Hematopoietic multipotent progenitor cell (in vitro differentiated cells): ENCODE measurements at regions not wholly inside any gene's neighbourhood (a gene's known extent, or its start where the extent isn't known, plus 50 kb on each side); places are given as distances from the start of the nearest gene placed in this dataset.
"Not testable (repeated sequence)": the region's sequence is repeated elsewhere in the genome, so short reads cannot be mapped to it uniquely, and the experiment has no call there.

Experiments
- DNase-seq, 3 donors: peaks; one replicate each; pipeline ENCODE4 v3.0.0-alpha.2; 2011 to 2015; ENCODE audit warnings: low read depth in 2 of 3, low spot score in 2 of 3

DNA sequence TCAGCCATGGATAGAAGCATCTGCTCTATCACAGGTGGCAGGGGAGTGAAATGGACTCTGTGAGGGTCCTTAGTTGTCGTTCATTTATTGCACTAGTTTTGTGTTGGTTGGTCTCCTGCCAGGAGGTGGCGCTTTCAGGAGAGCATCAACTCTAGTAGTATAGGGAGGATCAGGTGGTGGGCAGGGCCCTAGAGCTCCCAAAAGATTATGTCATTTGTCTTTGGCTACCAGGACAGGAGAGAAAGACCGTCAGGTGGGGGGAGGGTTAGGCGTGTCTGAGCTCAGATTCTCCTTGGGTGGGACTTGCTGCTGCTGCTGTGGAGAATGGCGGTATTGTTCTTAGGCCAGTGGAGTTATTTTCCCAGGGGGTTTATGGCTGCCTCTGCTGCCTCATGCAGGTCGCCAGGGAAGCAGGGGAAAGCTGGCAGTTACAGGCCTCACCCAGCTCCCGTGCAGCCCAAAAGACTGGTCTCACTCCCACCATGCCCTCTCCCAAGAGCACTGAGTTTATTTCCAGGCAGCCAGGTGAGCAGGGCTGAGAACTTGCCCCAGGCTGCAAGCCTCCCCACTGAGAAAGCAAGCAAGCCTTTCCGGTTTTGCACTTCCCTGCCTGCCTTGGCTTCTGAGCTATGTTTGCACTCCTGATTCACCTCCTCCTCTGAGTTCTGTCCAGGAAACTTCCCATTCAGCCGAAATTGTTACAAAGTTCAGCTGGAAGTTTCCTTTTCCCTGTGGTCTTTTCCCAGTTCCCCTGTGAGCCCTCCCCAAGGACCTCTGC is 317.3 kb downstream of the TAF11L14 start:
- DNase-seq: no peak

DNA sequence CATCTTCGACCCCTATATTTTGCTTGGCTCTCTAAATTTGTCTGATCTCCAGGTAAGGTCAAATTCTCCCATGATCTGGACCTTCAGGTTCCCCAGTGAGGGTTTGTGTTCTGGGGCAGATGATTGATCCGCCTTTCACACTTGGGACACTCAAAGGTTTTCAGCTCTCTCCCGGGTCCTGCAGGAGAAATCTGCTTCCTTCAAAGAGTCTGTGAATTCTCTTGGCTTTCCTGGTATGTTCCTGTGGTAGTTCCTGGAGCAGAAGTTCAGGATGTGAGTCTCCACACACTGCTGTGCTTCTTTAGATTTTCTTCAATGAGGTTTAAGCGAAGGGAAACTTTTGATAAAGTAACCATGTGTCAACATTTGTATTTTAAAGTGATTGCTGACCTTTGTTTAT is 318.0 kb downstream of the TAF11L14 start:
- DNase-seq: no peak

DNA sequence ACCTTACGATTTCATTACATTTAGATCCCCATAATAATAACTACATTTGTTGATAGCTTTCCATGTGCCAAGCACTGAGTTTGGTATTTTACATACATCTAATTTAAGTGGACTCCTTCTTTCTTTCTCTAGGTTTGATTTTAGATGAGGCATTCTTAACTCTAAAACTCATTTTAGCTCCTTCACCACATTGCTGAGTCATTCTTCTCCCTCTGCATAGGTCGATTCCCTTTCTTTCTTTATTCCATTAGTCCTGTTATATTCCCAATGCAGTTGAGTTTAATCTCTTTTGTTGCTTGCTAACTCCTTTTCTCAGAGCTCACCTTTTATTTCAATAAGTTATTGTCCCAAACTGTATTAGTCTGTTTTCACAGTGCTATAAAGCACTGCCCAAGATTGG is 329.8 kb downstream of the TAF11L14 start:
- DNase-seq: no peak

DNA sequence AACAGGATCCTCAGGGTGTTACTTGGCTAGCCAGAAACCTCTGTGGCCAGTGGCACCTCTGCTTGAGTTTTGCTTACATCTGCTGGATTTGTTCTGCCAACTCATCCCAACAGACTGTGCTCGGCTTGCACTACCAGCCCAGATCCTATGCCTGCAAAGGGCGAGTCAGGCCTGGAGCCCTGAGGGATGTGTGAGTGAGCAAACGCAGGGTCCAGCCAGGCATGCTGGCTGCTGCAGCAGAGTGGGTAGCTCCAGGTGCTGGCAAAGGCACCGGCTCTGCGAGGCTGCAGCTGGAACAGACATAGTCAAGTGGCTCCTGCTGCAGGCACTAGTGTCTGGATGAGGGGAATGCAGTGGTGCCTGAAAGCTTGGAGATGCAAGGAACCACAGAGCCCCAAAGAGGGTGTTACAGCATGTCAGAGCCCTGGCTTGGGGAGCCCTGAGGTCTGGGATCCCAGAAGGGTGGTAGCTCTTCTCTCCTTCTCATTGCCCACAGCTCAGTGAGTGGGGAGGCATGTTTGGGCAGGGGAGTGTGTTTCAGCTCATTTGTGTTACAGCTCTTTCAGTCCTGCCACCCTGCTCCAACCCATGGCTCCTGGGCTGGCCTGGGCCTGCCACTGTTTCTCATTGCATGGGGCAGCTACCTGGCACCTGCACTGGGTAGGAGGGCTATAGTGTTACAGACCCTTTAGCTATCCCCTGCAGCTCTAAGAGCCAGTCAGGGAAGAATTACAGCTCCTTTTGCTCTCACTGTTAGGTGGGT is 332.6 kb downstream of the TAF11L14 start:
- DNase-seq: no peak

DNA sequence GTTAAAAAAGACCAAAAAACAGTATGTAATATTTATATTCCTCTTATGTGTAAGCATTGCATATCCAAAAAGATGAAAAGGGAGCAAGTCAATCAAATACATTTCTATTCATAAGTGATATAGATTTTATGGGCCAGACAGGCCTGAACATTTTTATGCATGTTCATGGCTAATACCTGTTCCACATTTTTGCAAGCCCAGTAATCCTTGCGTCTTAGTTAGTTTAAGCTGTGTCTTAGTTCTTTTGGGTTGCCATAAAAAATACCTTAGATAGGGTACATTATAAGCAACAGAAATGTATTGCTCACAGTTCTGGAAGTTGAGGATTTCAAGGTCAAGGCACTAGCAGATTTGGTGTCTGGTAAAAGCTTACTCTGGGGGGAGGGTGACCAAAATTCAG is 342.1 kb downstream of the TAF11L14 start:
- DNase-seq: no peak

DNA sequence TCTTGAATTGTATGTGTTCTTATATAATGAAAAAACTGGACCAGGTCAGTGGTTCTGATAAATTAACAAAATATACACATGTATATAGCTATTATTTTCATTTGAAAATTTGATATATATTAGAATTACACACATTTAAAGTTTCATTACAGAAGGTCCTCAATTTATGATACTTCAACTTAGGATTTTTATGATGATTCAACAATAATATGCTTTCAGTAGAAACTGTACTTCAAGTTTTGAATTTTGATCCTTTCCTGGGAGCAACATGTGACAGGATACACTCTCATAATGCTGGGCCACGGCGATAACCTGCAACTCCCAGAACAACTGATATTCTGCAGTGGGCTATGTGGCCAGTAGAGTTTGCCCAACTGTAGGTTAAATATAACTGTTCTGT is 344.7 kb downstream of the TAF11L14 start:
- no peak for DNase-seq

DNA sequence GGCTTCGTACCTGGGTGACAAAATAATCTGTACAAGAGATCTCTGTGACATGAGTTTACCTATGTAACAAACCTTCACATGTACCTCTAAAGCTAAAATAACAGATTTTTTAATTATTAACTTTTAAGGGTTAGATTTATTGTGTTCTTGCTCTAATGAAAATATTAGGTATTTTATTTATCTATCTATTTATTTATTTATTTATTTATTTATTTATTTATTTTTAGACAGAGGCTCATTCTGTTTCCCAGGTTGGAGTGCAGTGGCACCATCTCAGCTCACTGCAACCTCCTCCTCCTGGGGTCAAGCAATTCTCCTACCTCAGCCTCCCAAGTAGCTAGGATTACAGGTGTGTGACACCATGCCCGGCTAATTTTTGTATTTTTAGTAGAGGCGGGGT is 348.4 kb downstream of the TAF11L14 start:
- DNase-seq: not testable (repeated sequence)

DNA sequence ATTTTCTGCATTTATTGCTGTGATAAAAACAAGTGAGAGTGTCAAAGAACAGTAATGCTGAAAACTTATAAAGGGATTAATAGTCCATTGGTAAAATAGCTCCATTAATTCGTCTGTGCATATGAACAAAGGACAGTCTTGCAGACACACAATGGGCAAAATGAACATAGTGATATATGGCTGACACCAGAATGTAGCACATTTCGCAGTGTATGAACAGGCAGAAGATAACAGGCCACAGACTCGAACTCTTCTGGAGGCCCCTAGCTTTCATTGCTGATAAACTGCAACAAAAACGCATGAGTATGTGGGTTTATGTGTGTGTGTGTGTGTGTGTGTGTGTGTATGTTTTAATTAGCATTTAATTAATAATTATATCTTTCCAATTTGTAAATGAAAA is 354.8 kb downstream of the TAF11L14 start:
- DNase-seq: no peak

DNA sequence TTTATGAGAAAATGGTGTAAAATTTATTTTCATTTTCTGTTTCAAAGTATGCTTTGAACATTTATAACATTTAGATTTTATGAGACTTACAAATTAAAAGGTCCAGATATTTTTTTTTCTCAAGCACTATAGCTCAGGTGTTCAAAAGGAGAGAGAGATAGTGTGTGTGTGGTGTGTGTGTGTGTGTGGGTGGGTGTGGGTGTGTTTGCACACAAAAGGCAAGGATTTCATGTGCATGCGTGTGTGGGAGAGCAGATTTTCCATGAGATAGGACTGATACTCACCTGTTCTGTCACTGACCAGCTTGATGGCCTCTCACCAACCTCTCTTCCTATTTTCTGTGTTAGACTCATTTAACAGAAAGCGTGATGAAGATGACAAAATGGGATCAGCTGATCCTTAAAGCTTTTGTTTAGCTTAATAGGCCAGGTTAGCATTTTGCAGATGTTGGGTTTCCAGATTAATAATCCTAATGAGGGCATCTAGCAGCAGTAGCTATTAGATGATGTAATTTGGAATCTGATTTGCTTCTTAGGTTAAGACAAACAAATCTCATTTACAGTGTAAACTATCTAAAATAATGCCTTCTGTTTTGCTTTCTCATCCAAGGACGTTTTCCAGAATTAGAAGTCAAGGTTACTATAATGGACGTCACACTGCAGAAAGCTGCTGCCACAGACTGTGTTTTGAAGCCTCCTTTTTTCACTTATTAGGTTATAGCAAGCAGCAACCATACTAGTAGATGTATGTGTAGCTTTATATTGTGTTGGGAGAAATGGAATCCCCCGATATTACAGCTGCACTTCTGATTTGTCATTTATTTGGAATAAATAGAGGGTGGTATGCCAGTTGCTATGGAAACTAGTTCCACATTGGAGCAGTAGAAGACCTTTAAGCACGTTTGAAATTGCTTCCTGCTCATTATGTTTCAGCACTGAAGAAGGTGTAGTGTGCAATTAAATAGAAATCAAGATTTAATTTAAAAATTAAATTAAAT is 355.6 kb downstream of the TAF11L14 start:
- no peak for DNase-seq

DNA sequence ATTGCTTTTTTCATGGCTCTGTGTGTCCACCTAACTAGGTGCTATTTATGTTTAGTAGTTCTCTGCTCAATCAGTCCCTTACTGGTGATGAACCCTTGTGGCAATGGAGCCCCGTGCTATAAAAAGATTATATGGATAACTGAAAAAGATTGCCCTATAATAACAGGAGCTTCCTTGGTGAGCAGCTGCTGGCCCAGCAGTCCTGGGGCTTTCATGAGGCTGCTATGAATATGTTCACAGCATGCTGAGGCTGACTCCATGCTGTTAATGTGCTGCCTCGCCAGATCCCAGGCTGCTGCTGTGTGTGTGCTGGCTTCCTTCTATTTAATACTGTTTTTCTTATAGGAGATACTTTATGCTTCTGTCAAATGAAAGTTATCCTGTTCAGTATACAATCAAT is 357.5 kb downstream of the TAF11L14 start:
- no peak for DNase-seq

DNA sequence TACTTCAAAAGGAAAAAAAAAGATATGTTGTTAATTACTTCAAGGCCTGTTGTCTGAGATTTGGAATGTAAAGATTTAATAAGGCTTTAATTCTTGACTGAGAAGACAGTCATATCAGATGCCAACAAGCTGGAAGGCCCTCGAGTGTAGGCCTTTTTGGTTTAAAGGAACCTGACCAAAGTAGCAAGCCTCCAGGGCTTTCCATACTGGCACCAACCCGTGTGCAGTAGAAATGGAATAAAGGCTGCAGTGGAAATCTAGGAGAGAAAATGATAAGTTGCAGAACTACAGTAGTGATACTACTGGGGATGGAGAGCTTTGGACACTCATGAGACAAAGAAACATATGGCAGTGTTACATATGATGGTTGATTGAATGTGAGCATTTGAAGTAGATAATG is 358.0 kb downstream of the TAF11L14 start:
- no peak for DNase-seq

DNA sequence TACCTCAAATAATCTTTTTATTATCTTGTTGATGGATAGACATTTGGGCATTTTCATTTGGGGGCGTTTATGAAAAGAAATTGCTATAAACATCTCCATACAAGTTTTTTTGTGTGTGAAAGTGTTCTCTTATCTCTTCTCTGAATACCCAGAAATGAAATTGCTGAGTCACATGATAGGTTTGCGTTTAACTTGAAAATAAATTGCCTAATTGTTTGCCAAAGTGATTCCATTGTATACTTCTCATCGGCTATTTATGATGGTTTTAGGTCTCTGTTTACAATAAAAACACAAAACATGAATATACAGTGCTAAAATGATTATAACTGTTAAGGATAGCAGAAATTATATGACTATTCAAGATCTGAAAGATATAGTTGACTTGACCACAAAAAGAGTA is 361.7 kb downstream of the TAF11L14 start:
- no peak for DNase-seq

DNA sequence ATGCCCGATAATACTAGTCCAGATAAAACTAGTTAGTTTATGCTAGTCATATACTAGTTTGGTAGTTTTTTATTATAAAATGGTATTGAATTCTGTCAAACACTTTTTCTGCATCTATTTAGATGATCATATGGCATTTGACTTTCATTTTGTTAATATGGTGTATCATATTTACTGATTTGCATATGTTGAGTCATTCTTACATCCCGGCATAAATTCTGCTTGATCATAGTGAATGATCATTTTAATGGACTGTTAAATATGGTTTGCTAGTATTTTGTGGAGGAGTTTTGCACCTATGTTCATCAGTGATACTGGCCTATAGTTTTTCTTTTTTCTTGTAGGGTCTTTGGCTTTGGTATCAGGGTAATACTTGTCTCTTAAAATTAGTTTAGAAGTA is 365.6 kb downstream of the TAF11L14 start:
- peak in 2 of 3 donors; percentile 7 to 9 for DNase-seq

DNA sequence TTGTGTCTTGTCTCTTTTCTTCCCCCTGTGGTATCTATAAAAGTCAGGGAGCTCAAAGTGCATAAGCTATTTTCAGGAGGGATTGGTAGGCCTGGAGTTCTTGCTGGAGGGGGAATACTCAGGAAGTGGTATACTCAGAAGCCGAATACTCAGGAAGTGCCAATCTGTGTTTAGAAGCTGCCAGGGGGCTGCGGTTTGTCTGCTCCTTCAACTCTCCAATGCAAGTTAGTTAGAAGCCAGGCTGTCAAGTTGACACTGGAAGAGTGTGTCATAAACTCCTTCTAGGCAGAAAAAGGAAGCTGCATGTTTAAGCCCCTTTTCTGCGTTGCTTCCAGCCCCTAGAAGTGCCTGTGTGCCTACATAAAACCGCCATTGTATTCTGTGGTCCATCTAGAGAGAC is 366.5 kb downstream of the TAF11L14 start:
- DNase-seq: peak in 2 of 3 donors; percentile 62 to 78

DNA sequence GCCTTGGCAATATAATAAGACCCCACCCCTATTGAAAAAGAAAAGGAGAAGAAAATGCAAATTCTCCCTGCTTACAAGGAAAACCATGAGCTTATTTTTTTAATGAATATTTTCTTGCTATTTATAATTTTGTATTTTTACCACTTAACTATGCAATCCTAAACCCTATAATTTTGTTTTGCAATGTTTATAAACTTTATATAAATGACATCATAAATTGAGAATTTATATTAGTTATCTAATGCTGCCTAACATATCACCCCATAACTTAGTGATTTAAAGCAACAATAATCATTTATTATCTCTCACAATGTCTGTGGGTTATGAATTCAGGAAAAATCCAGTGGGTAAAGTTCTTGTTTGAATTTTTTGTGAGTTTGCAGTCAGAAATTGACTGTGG is 369.1 kb downstream of the TAF11L14 start:
- DNase-seq: no peak

DNA sequence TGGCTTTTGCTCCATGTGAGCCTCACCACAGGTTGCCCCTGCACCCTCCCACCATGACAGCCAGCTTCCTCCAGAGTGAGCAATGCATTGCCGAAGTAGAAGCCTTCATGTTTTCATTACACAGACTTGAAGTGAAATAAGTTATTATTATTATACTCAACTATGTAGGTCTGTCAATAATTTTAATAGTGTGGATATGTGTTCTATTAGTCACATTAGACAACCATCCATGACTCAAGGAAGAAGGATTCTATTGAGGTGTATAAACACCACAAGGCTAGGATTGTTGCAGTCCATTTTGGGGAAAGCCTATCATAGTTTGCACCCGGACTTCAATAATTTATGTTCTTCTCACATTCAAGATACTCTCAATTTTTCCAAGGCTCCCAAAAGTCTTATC is 369.5 kb downstream of the TAF11L14 start:
- no peak for DNase-seq

DNA sequence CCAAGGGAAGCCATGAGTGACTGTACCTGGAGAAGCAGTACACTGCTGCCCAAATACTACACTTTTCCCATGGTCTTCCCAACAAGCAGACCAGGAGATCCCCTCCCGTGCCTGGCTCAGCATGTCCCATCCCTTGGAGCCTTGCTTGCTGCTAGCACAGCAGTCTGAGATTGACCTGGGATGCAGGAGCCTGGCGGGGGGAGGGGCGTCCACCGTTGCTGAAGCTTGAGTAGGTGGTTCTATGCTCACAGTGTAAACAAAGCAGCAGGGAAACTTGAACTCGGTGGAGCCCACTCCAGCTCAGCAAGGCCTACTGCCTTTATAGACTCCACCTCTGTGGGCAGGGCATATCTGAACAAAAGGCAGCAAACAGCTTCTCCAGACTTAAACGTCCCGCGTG is 372.0 kb downstream of the TAF11L14 start:
- DNase-seq: not testable (repeated sequence)

DNA sequence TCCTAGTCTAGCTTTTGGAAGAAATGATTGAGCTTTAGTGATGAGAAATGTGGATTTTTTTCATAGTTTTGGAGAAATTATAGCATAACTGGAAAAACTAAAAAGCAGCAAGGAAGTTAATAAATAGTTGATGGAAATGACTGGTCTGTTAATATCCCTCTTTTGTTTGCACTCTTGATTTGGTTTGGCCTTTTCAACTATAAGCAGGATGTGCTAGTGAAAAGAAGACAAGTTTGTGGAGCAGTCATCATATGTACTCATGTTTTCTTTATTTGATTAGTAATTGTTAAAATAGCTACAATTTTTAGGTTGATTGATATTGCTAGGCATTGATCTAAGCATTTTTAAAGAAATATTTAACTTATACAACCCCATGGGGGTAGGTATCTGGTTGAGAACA is 374.7 kb downstream of the TAF11L14 start:
- no peak for DNase-seq

DNA sequence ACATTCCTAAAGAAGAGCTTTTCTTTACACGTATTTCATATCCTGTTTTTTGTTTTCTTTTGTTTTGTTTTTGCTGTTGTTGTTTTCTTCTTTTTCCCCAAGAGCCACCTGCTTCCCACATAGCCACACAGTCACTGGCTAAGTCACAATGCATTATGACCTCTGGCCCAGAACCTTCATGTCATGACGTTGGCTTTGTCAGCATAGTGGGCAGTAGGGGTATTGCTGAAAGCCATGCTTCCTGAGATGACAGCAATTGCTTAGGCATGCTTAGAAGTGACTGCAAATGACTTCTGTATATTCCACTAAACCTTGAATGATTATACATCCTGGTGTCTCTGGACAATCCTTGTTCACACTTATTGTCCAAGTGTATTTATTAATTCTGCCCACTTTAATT is 375.8 kb downstream of the TAF11L14 start:
- no peak for DNase-seq

DNA sequence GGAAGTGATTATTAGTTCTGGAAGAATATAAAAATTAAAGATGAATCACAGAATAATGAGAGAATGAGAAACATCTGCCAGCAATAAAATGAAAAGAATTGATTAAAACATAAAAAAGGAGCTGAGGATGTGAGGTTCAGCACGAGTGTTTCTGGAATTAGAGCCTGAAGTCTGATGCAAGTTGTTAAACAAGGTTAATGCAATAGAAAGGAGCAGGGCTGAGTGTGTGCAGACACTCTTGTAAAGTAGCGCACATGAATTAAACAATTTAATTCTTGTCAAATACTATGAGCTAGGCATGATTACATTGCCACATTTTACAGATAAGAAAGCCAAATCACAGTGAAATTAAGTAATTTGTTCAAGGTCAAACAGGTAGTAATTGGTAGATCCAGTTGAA is 384.2 kb downstream of the TAF11L14 start:
- DNase-seq: no peak

DNA sequence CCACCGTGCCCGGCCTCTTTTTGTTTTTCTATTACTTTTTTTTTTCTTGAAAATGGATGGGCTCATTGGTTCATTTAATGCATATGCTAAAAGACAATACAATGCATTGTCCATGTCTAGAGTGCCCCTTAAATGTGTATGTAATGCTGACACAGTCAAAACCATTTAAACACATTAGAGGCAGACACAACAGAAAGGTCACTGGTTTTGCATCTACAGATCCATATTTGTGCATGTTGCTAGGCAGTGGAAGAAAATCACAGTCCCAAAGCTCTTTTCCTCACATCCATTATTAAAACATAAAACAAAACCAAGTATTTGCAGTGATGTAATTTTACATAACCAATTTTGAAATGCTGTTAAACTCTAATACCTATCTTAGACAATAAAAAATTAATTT is 389.0 kb downstream of the TAF11L14 start:
- no peak for DNase-seq
